HFFc6 (cell line): ENCODE measurements at regions not wholly inside any gene's neighbourhood (a gene's known extent, or its start where the extent isn't known, plus 50 kb on each side); places are given as distances from the start of the nearest gene placed in this dataset.

Source experiments
- DNase-seq: peaks from one replicate; pipeline ENCODE4 v3.0.0-alpha.2; 2018
- H3K27ac Mint-ChIP-seq: 2 replicates; pipeline ENCODE4 v1.8.0; 2020; ENCODE audit warnings: mild to moderate bottlenecking, mixed read lengths
- H3K27me3 Mint-ChIP-seq: 2 replicates; pipeline ENCODE4 v1.8.0; 2021; ENCODE audit warnings: mild to moderate bottlenecking, moderate library complexity, mixed read lengths; ENCODE audit not compliant: insufficient read depth
- H3K36me3 Mint-ChIP-seq: 2 replicates; pipeline ENCODE4 v1.8.0; 2021; ENCODE audit warnings: low read depth, mixed read lengths
- H3K4me1 Mint-ChIP-seq: 2 replicates; pipeline ENCODE4 v1.8.0; 2020; ENCODE audit warnings: low read depth, mixed read lengths
- H3K4me3 Mint-ChIP-seq: 2 replicates; pipeline ENCODE4 v1.8.0; 2020; ENCODE audit warnings: mild to moderate bottlenecking, moderate library complexity, mixed read lengths
- H3K9me3 Mint-ChIP-seq: 2 replicates; pipeline ENCODE4 v1.8.0; 2020; ENCODE audit warnings: mild to moderate bottlenecking, mixed read lengths
- CTCF ChIP-seq: fragments of 200-600 bp; sonication (generic); IDR thresholded peaks from 2 replicates; pipeline ENCODE4 v1.5.0; 2021; ENCODE audit warnings: antibody characterized with exemption, mild to moderate bottlenecking

- Mint-ChIP-seq H3K27ac (no peak overlapping the region), H3K4me1 (no peaks in the 10 kb centered on the region), H3K4me3 (no peak overlapping the region), H3K9me3 (peaks cover 50% of the 10 kb centered on the region), H3K27me3 (no peaks in the 10 kb centered on the region), H3K36me3 (no peaks in the 10 kb centered on the region)
- TF ChIP-seq CTCF = no peak
- DNase-seq = no peak
Observed at GRCh38 chr9:85130764-85131163, 461.2 kb downstream of the NTRK2 start.

DNA sequence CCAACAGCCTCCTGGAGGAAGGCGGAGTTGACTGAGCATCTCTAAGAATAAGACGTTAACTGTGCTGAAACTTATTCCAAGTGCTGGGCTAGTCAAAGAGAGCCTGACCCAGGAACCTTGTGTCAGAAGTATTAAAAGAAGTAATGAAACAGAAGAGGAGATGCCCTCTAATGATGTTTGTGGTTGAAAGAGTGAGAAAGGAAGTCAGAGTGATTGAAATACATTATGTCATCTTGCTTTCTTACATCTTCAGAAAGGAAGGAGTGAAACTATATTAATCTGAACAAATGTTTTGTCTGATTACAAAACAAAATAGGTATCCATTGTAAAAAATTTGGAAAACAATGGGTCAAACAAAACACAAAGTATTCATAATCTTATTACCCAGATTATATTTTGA lies 460.7 kb downstream of the NTRK2 start:
- H3K4me3 Mint-ChIP-seq = no peak overlapping the region
- H3K27ac Mint-ChIP-seq = no peak overlapping the region
- no peaks in the 10 kb centered on the region for H3K27me3 Mint-ChIP-seq
- H3K9me3 Mint-ChIP-seq = peaks cover 46% of the 10 kb centered on the region
- no peaks in the 10 kb centered on the region for H3K36me3 Mint-ChIP-seq
- H3K4me1 Mint-ChIP-seq = no peaks in the 10 kb centered on the region
- TF ChIP-seq CTCF = no peak
- no peak for DNase-seq

DNA sequence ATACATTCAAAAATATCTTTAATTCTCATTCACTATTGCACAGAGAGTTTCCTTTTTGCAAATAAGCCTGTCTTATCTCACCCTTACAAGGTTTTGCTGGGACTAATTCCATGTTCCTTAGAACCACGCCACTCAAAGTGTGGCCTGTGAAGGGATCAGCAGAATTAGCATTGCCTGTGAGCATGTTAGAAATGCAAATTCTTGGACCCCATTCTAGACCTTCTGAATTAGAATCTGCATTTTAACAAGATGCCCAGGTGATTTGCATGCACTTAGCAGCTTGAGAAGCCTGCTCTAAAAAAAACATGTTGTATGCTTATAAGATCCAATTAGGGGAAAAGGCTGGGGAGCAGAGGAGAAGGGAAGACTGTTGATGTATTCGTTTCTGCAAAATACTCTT lies 460.0 kb downstream of the NTRK2 start:
- H3K4me1 Mint-ChIP-seq = no peaks in the 10 kb centered on the region
- H3K36me3 Mint-ChIP-seq = no peaks in the 10 kb centered on the region
- TF ChIP-seq CTCF = no peak
- no peak overlapping the region for H3K27ac Mint-ChIP-seq
- peaks cover 41% of the 10 kb centered on the region for H3K9me3 Mint-ChIP-seq
- H3K4me3 Mint-ChIP-seq = no peak overlapping the region
- no peaks in the 10 kb centered on the region for H3K27me3 Mint-ChIP-seq
- DNase-seq = no peak

DNA sequence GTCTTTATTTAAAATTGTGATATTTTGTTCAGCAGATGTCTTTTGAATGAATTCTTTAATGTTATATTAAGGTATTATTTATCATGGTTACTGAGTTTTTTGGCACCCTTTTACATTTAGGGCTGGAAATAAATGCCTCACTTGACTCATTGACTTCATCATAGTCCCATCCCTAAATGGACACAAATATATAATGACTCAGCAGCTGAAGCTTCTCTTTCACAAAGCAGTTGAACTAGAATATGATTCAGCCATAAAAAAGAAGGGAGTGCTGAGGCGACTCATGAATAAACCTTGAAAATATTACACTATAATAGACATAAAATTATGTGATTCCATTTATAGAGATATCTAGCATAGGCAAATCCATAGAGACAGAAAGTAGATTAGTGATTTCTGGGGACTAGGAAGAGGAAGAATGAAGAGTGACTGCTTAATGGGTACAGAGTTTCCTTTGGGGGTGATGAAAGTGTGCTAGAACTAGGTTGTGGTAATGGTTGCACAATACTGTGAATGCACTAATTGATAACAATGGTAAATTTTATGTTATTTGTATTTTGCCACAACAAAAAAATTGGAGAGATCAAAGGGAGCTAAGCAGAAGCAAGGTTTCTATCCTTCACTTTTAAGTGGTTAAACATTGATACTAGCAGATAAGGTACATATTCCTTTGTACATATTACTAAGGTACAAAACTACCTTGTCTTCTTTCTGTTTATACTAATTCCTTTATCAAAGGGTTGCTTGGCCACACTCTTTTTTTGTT lies 449.6 kb downstream of the NTRK2 start:
- TF ChIP-seq CTCF = no peak
- Mint-ChIP-seq H3K4me3 (no peak overlapping the region), H3K27me3 (no peaks in the 10 kb centered on the region), H3K9me3 (peaks cover 23% of the 10 kb centered on the region), H3K36me3 (no peaks in the 10 kb centered on the region), H3K27ac (no peak overlapping the region), H3K4me1 (no peaks in the 10 kb centered on the region)
- DNase-seq = no peak

- no peak for TF ChIP-seq CTCF
- Mint-ChIP-seq H3K27me3 (no peaks in the 10 kb centered on the region), H3K27ac (no peak overlapping the region), H3K4me3 (no peak overlapping the region), H3K4me1 (no peaks in the 10 kb centered on the region), H3K9me3 (peaks cover 28% of the 10 kb centered on the region), H3K36me3 (no peaks in the 10 kb centered on the region; the same call in 1 of the 2 replicates)
- no peak for DNase-seq
Observed at GRCh38 chr9:85117831-85118230, 448.3 kb downstream of the NTRK2 start.
